HG03196 (cell line): ENCODE measurements at regions not wholly inside any gene's neighbourhood (a gene's known extent, or its start where the extent isn't known, plus 50 kb on each side); places are given as distances from the start of the nearest gene placed in this dataset.

Experiments
- ATAC-seq: cut with Tn5 transposase; IDR thresholded peaks from one replicate; pipeline ENCODE4 v1.9.1; 2021; ENCODE audit not compliant: unreplicated experiment

DNA sequence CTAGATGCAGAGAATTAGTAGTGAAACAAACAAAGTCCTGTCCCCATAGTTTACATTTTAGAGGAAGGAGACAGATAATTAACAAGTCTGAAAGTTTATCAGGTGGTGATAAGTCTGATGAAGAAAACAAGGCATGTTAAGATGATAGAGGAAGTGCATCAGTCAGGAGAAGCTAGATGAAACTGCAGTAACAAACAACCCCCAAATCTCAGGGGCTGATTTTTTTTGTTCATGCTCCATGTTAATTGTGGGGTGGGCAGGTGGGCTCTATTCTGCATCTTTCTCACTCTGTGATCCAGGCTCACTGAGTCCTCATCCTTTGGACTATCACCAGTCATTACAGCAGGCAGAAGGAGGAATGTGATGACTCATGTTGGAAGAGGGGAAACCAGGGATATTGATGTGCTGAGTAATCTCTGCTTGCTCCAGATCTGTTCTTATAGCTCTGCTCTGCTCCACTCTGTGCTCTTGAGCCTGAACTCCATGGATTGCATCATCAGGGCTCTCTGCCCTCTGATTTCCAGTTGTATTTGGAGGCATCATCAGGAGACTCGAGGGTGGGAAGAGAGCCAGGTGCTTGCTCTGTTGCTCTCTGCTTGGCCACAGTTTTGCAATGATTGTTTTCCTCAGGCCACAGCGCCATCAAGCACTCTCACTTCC is 166.9 kb downstream of the IER5 start:
- no peak for ATAC-seq

DNA sequence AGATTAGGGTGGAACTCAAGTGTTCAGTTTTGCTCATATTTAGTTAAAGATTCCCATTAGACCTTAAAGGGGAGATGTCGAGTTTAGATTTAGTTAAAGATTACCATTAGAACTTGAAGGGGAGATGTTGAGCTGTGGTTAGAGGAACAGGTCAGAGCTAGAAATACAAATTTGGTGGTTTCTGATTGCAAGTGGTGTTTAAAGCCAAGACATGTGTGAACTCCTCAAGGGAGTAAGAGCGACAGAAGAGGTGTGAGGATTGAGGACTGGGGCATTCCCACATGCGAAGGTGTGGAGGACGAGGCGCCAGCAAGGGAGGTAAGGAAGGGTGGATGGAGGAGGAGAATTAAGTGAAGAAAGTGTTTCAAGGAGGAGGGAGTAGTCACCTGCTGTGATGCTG is 168.6 kb downstream of the IER5 start:
- ATAC-seq = peak; percentile 91

DNA sequence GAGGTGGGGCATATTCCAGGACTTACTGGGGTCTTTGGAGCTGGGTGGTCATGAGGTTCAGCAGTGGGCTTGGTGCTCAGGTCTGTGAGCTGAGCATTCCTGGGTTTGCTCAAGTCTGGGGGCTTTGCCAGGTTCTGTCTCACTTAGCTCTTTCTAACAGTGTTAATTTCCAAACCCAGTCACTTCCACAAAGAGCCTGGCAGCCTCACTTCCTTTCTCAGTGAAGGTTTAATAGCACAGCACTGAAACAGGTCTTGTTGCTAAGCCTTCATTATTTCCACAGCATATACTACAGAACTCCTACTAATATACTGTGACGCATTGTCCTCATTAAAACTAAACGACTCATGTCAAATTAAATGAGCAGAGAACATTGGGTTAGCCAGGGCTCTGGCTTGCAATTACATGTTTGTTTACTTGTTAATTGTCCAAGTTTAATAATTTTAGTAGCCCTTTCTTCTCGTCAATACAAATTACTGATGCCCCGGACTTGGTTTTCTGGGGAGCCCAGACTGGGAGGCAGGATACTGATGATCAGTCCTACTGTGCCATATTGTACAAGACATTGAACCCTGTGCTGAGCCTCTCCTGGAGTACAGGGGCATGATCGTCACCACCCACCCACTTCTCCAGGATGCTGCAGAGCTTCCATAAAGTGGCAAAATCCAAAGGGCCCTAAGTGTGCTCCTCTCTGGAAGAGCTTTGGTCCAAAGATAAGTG is 170.7 kb downstream of the IER5 start:
- ATAC-seq = no peak

DNA sequence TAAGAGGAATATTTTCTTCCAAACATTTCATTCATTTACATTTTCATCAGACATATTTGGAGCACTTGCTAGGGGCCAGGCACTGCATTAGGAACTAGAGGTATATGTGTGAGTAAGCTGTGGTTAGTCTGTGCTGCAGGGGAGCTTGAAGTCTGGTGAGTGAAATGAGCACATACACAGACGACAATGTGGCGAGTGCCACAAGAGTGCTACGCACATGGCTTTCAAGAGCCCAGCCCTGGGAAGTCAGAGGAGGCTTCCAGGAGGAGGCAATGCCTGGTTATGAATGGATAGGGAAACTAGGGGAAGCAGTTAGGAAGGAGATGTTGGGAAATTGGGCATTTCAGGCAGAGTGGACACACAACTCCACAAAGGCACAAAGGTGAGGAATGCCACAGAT is 171.8 kb downstream of the IER5 start:
- no peak for ATAC-seq

DNA sequence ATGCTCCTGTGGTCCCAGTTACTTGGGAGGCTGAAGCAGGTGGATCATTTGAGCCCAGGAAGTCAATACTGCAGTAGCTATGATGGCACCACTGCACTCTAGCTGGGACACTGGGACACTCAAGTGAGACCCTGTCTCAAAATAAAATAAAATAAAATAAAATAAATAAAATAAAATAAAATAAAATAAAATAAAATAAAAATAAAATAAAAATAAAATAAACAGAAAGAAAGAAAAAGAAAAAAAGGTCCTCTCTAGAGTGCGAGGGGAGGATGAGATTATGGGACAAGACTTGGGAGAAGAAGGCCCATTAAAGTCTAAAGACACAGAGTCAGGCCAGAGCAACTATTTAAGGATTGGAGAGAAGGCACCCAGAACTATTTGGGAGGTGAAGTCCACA is 172.5 kb downstream of the IER5 start:
- ATAC-seq = no peak

DNA sequence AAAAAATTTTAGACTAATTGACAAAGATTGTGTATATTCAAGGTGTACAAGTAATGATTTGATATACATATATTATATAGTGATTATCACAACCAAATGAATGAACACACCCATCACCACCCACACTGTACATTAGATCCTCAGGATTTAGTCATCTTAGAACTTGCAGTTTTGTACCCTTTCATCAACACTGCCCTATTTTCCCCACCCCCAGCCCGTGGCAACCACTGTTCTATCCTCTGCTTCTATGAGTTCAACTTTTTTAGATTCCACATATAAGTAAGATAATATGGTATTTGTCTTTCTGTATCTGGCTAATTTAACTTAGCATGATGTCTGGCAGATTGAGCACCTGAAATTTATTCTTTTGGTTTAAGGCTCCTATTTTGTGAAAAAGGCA is 173.6 kb downstream of the IER5 start:
- ATAC-seq = no peak

DNA sequence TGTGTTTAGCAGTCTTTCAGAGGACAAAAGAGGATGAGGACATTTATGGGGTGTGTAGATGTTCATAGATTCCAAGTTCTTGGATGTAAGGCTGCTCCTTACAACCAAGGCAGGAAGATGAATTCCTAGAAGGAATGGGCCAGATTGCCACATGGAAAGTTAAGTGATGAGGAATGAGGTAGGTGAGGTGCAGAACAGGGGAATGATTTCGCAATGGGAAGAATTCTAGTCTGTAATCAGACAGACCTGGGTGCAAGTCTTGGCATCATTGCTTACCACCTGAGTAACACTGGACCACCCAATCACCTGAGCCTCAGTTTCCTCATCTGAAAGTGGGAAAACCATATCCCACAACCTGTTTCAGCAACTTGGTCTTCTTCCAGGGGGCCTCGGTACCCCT is 174.9 kb downstream of the IER5 start:
- ATAC-seq = no peak

DNA sequence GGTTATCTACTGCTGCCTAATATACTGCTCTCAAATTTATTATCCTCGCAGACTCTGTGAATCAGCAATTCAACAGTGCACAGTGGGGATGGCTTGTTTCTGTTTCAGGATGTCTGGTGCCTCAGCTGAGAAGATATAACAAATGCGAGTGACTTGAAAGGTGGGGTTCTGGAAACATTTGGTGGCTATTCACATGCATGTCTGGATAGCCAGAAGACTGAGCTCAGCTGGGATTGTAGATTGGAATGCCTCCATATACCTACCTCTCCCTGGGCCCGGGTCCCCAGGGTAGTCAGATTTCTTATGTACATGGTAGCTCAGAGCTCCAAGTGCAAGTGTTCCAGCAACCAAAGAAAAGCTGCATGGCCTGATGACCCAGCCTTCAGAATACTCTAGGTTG is 176.3 kb downstream of the IER5 start:
- no peak for ATAC-seq

DNA sequence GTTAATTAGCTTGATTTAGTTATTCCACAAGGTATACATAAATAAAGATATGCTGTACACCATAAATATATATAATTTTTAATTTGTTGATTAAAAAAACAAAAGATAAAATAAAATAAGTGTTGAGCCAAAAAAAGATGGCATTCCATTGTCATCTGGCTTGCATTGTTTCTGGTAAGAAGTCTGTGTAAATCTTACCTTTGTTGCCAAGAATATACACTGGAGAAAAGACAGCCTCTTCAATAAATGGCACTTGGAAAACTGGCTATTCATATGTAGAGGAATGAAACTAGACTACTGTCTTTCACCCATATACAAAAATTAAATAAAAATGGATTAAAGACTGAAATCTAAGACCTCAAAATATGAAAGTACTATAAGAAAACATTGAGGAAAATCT is 196.5 kb downstream of the IER5 start:
- no peak for ATAC-seq

DNA sequence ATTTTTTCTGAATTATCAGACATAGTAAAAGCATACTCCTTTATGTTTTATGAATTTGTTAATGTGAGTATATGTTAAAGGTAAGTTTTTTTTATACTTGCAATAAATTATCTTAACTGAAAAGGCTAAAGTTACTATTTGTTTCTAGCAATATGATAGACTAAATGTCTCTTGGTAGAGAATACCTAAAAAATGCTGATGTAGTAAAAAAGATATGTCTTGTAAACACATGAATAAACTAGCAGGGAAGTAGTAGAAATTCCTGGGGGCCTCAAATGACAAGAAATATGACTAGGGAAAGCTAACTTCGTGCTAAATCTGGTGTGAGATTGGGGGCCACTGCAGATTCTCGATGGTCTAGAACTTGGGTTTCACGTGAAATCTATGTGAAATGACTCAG is 188.1 kb upstream of the CACNA1E start:
- no peak for ATAC-seq

DNA sequence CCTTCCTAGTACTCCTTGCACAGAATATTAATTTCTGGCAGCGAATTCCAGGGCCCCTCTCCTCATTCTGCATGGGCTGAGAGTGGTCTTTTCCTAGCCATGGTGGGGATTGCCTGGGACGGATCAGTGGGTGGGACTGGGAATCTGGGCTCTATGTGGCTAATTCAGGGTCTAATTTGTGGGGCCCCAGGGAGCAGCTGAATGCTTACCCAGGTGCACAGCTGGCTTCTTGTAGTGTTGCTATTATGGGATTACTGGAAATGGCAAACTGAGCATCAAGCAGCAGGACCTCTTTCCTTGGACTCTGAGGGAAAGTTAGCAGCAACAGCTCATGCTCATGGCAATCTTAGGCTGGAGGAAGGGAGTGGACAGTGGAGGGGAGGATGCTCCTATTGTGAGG is 187.1 kb upstream of the CACNA1E start:
- ATAC-seq = no peak

DNA sequence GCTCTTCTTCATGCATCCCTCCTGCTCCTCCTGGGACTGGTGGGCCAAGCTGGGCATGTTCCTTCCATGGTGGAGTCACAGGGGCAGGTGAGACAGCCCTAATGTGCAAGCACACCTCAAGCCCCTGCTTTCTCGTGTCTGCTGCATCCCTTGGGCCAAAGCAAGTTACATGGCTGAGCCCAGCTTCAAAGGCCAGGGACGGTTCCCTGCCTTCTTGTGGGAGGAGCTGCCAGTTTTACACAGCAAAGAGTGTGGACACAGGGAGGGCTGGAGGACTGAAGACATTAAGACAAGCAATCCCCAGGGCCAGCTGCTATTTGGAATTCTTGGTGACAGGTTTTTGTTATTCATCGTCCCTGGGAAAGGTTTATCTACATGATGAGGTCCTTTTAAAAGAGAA is 175.2 kb upstream of the CACNA1E start:
- no peak for ATAC-seq

DNA sequence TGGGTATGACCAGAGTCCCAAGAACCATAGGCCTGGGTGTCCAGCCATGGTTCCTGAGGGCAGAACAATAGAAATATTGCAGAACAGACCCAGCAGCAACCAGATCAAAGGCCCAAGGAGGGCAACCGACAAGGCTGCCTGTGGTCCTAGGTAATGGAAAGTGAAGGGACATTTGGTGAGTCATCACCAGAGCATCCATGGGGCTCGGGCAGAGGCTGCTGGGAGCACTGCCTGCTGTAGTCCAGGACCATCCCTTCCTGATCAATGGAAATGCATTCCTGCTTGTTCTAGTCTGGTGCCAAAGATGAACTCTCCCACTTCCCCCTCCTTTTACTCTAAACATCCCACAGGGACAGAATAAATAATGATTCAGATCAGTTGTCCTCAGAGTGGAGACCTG is 172.8 kb upstream of the CACNA1E start:
- ATAC-seq = no peak

DNA sequence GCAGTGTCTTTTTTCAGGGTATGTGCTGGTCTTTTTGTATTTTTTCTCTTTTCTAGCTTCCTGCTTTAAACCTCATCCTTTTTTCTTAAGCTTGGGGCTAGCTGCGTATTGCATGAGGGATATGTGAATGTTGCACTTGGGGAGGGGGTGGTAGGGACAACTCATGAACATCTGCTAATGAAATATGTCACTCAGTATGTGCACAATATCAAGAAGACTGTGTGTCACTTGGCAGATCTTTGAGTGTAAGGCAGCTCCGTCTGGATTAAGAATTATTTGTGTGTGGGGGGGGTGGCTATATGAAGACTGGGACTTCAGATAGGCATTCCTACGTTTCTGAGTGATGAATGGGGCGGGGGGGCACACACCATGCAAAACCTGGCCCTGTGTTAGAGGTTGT is 170.4 kb upstream of the CACNA1E start:
- ATAC-seq = no peak

DNA sequence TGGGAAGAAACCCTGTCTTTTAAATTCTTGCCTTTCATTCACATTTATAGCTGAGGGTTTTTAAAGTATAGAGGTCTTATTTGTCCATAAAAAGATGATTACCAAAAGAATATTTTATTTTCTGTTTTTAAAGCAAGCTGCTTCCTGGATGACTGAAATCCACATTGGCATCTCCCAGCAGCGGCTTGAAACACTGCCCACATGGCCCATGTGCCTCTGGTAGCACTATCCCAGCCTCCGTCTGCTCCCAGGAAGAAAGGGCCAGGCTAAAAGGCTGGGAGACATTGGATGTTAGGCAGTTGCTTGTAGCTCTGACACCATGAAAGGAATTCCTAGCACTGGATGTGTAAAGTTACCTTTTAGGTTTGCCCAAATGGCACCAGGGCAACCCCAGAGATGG is 169.9 kb upstream of the CACNA1E start:
- ATAC-seq = no peak

DNA sequence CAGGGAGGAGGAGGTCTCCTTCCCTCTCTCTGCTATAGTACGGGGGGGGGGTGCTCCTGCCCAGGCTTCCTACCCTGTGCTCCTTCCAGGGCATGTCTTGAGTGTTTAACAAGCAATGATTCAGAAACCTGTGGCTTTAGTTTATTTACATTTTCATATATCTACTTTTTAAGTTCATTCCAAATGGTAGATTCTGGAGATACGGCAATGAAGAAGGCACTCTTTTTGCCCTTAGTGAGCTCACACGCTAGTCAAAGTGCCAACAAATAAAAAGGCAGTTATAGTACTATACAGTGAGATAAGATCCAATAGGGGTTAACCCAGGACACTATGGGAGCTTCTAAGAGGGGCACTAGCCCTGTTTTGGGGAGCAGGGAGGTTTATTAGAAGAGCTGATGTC is 169.3 kb upstream of the CACNA1E start:
- no peak for ATAC-seq

DNA sequence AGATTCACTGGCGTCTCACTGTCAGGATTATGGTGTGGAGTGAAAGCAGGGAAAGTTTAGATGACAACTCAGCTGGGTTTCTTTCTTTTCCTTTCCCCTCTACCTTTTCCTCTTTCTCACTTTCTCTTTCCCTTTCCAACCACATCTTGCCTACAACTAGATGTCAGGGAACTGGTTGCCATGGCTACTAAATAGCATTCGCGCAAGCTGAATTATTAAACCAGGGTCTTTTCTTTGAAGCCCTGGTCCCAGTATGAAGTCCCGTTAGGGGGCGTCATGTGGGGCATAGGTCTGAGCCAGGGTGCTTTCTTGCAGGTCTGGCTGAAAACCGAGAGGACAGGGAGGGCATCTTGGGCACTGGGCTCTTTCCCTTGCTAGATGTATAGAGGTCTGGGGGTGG is 168.4 kb upstream of the CACNA1E start:
- no peak for ATAC-seq

DNA sequence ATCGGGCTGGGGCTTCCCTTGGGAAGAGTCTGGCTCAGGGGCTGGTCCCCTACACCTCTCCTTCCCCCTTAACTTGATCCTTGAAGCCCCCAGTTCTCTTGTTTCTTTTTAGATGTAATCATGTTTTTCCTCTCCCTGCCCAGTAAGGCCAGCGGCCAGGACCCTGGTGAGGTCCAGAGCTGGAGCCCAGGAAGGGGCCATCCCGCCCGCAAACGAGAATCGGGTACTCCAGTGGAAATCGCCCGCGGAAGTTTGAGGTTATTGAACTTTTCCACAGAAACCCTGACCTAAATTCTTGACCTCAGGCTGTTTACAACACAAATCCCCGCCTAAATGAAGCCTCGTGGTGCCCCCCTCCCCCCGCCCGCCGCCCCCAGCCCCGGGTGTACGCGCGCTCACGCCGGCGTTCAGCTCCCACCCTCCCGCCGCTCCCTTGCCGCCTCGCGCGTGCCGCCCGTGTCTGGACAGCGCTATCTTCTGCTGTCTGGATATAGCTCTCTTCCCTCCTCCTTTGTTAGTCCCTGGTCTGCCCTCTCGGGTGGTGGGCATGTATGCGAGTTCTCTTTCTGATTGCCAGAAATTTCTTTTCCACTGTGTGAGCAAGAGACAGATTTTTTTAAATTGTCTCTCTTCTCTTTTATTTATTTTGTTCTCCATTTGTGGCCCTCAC is 165.9 kb upstream of the CACNA1E start:
- no peak for ATAC-seq

DNA sequence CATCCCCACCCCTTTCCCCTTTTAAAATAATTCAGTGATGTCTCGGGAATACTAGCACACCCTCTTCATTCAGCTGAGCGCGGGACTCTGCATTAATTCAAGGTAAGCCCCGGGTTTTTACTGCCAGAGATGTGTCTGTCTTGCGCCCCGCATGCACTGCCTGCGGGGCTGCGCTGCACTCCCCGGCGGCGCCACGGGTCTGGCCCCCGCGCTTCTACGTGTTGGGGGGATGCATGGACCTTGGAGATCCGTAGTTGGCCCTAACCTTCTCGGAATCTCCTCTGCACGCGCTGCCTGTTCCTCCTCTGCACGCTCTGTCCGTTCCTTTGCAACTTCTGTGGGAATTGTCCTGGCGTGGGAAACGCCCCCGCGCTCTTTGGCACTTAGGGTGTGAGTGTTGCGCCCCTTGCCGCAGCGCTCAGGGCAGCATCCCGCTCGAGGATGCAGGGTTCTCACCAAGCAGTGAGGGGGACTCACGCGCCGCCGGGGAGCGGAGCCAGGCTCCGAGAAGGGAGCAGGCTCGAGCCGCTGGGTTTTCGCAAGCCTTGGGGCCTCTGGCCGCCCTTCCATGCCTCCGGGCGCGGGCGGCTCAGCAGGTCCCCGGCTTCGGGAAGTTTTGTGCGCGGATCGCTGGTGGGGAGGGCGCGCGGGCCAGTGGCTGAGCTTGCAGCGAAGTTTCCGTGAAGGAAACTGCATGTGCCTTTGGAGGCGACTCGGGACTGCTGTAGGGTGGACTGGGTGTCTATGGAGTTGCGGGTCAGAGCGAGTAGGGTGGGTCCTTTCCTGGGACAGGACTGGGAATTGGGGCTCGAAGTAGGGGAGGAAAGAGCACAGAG is 165.1 kb upstream of the CACNA1E start:
- no peak for ATAC-seq

DNA sequence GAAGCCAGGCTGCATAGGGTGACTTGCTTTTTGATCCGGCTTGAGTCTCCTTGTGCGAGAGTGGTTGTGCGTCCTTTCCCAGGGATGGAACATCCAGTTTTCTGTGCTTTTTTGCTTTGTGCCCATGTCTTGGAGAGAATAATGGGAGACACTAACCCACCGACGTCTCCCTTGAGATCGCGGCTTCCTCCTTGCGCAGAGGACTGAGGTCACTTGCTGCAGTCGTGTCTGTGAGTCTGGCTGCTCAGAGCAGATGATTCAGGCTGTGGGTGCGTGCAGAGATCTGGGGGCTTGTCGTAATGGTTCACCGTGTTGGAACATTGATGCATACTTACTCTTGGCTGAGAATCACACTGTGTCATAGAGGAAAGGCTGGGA is 164.5 kb upstream of the CACNA1E start:
- no peak for ATAC-seq

DNA sequence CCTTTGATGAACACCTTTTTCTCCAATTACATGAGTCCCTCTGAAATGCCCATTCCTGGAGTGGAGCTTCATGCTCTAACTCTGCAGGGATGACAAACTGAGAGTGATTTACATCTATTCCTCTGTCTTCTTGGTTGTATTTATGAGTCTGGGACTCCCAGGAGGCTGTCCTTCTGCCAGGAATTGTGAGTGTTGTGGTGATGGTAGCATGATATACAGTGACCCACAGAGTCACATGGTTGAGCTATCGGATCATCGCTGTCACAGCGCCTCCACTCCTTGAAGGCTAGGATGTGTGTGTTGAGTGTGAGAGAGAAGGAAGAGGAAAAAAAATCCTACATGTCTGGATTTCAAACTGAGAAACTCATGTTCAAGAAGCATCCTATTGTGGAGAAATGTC is 163.4 kb upstream of the CACNA1E start:
- ATAC-seq = no peak
